Neural cell (in vitro differentiated cells): ENCODE measurements at regions not wholly inside any gene's neighbourhood (a gene's known extent, or its start where the extent isn't known, plus 50 kb on each side); places are given as distances from the start of the nearest gene placed in this dataset.

ENCODE experiments used
- POLR2AphosphoS5 ChIP-seq: IDR thresholded peaks from 2 replicates; pipeline ENCODE4 v1.6.1; 2012
- TF ChIP-seq, protein P1 (sequence below): fragments of 450-650 bp; IDR thresholded peaks from 2 replicates; pipeline ENCODE4 v1.5.1; 2014; ENCODE audit warnings: antibody characterized with exemption, mild to moderate bottlenecking, moderate library complexity; ENCODE audit not compliant: poor library complexity, severe bottlenecking
- TF ChIP-seq, protein P2 (sequence below): IDR thresholded peaks from 2 replicates; pipeline ENCODE4 v1.6.1; 2012; ENCODE audit warnings: borderline replicate concordance

DNA sequence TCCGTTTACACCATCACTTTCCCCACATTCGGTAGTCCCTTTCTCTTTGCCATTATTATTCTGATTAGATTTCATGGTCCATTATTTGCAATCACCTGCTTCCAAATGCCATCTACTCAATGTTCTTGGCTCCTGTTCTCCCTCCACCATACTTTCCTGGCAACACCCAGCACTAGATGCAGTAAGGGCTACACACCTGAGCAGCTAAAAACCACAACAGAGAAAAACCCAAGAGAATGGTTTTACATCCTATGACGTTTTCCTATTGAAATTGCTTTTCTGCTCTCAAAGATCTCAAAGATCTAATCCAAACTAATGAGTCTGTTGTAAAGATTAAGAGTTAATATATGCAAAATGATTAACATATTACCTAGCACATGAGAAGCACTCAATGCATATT lies 441.3 kb downstream of the SHISA9 start:
- TF ChIP-seq POLR2AphosphoS5, result no peak
- TF ChIP-seq, protein P1, sequence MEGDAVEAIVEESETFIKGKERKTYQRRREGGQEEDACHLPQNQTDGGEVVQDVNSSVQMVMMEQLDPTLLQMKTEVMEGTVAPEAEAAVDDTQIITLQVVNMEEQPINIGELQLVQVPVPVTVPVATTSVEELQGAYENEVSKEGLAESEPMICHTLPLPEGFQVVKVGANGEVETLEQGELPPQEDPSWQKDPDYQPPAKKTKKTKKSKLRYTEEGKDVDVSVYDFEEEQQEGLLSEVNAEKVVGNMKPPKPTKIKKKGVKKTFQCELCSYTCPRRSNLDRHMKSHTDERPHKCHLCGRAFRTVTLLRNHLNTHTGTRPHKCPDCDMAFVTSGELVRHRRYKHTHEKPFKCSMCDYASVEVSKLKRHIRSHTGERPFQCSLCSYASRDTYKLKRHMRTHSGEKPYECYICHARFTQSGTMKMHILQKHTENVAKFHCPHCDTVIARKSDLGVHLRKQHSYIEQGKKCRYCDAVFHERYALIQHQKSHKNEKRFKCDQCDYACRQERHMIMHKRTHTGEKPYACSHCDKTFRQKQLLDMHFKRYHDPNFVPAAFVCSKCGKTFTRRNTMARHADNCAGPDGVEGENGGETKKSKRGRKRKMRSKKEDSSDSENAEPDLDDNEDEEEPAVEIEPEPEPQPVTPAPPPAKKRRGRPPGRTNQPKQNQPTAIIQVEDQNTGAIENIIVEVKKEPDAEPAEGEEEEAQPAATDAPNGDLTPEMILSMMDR, result no peak
- TF ChIP-seq, protein P2, sequence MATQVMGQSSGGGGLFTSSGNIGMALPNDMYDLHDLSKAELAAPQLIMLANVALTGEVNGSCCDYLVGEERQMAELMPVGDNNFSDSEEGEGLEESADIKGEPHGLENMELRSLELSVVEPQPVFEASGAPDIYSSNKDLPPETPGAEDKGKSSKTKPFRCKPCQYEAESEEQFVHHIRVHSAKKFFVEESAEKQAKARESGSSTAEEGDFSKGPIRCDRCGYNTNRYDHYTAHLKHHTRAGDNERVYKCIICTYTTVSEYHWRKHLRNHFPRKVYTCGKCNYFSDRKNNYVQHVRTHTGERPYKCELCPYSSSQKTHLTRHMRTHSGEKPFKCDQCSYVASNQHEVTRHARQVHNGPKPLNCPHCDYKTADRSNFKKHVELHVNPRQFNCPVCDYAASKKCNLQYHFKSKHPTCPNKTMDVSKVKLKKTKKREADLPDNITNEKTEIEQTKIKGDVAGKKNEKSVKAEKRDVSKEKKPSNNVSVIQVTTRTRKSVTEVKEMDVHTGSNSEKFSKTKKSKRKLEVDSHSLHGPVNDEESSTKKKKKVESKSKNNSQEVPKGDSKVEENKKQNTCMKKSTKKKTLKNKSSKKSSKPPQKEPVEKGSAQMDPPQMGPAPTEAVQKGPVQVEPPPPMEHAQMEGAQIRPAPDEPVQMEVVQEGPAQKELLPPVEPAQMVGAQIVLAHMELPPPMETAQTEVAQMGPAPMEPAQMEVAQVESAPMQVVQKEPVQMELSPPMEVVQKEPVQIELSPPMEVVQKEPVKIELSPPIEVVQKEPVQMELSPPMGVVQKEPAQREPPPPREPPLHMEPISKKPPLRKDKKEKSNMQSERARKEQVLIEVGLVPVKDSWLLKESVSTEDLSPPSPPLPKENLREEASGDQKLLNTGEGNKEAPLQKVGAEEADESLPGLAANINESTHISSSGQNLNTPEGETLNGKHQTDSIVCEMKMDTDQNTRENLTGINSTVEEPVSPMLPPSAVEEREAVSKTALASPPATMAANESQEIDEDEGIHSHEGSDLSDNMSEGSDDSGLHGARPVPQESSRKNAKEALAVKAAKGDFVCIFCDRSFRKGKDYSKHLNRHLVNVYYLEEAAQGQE, result no peak
